Mesendoderm (in vitro differentiated cells): ENCODE measurements at regions not wholly inside any gene's neighbourhood (a gene's known extent, or its start where the extent isn't known, plus 50 kb on each side); places are given as distances from the start of the nearest gene placed in this dataset.

Source experiments
- DNase-seq: peaks from one replicate; pipeline ENCODE4 v3.0.0; 2013
- H2AK5ac ChIP-seq: 2 replicates; pipeline ENCODE4 v1.6.1; 2013; ENCODE audit warnings: low read length, inconsistent platforms
- H2BK120ac ChIP-seq: 2 replicates; pipeline ENCODE4 v1.6.1; 2013; ENCODE audit warnings: low read depth, mild to moderate bottlenecking, low read length, moderate library complexity, mixed read lengths
- H2BK15ac ChIP-seq: replicated peaks from 2 replicates; pipeline ENCODE4 v1.6.1; 2013; ENCODE audit warnings: low read depth, mild to moderate bottlenecking, moderate library complexity
- H2BK5ac ChIP-seq: 2 replicates; pipeline ENCODE4 v1.6.1; 2013; ENCODE audit warnings: low read length, inconsistent platforms
- H3K18ac ChIP-seq: 2 replicates; pipeline ENCODE4 v1.6.1; 2013; ENCODE audit warnings: mild to moderate bottlenecking, low read length, mixed read lengths
- H3K23ac ChIP-seq: one replicate; pipeline ENCODE4 v1.6.1; 2013; ENCODE audit warnings: low read length
- H3K27ac ChIP-seq: 2 replicates; pipeline ENCODE4 v1.5.1; 2013; ENCODE audit warnings: low read depth, mild to moderate bottlenecking, inconsistent platforms, low read length, moderate library complexity
- H3K27me3 ChIP-seq: 2 replicates; pipeline ENCODE4 v1.6.1; 2013; ENCODE audit warnings: low read length, control low read depth, mild to moderate bottlenecking, inconsistent platforms; ENCODE audit not compliant: insufficient read depth, poor library complexity
- H3K36me3 ChIP-seq: 2 replicates; pipeline ENCODE4 v1.6.1; 2013; ENCODE audit warnings: low read length, inconsistent platforms; ENCODE audit not compliant: control insufficient read depth, insufficient read depth
- H3K4ac ChIP-seq: one replicate; pipeline ENCODE4 v1.6.1; 2013; ENCODE audit warnings: low read depth, mild to moderate bottlenecking, low read length, moderate library complexity
- H3K4me1 ChIP-seq: 2 replicates; pipeline ENCODE4 v1.6.1; 2013; ENCODE audit warnings: low read depth, low read length, inconsistent platforms; ENCODE audit not compliant: control insufficient read depth
- H3K4me2 ChIP-seq: 2 replicates; pipeline ENCODE4 v1.6.1; 2013; ENCODE audit warnings: low read length
- H3K4me3 ChIP-seq: 2 replicates; pipeline ENCODE4 v1.5.1; 2013; ENCODE audit warnings: mild to moderate bottlenecking, low read length
- H3K56ac ChIP-seq: one replicate; pipeline ENCODE4 v1.6.1; 2013; ENCODE audit warnings: low read length
- H3K79me1 ChIP-seq: 2 replicates; pipeline ENCODE4 v1.6.1; 2013; ENCODE audit warnings: low read length, inconsistent platforms
- H3K79me2 ChIP-seq: 2 replicates; pipeline ENCODE4 v1.6.1; 2013; ENCODE audit warnings: mild to moderate bottlenecking, low read length; ENCODE audit not compliant: control insufficient read depth, insufficient read depth
- H3K9ac ChIP-seq: 2 replicates; pipeline ENCODE4 v1.6.1; 2013; ENCODE audit warnings: low read length, inconsistent platforms
- H4K5ac ChIP-seq: one replicate; pipeline ENCODE4 v1.6.1; 2013; ENCODE audit warnings: low read length
- H4K8ac ChIP-seq: one replicate; pipeline ENCODE4 v1.6.1; 2013; ENCODE audit warnings: low read depth, mild to moderate bottlenecking, control low read depth, low read length, moderate library complexity
- WGBS: extraction: QIAGEN DNeasy Blood & Tissue Kit; methylation state at CpG from one replicate; pipeline ENCODE4 v1.1.7; 2013; ENCODE audit warnings: low lambda C conversion rate, missing lambda C conversion rate; ENCODE audit not compliant: insufficient coverage; ENCODE audit errors: extremely low coverage; 5-methylcytosine and 5-hydroxymethylcytosine counted together

DNA sequence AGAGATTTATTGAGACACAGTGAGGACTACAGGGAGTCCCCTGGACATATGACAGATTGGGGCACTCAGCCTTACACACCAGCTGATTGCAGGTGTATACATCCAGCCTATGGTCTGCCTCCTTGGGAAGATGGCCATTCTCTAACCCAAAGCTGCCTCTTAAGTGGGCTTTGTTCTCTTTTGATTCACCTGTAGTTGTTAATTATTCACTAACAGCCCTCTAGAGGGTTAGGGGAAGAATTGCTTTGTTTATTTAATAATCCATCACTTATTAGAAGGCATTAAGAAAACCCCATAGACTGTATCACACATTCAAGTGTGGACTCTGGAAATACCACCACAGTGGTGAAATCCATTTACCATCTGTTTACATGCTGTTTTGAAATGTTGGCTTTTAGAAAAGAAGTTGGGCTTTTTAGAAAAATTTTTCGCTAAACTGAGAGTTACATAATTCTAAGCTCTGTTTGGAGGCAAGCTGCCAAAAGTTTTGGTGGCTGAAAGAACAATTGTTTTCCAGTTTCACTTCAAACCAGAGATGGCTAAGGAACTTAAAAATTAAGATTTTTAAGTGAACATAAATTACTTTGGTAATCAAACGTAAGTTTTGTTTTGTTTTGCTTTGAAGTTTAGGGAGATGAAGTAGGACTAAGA lies 379.1 kb downstream of the ADRA2A start:
- whole genome bisulfite sequencing: no CpG with 5 or more reads among the region's 2 CpGs
- Histone ChIP-seq H3K27ac (no peak overlapping the region), H3K56ac (no peak overlapping the region), H4K8ac (no peak overlapping the region), H3K4me3 (no peak overlapping the region), H2BK120ac (no peak overlapping the region), H3K36me3 (no peaks in the 10 kb centered on the region), H3K23ac (no peak overlapping the region), H2BK5ac (no peak overlapping the region), H4K5ac (no peak overlapping the region), H2AK5ac (no peak overlapping the region), H3K4me1 (no peaks in the 10 kb centered on the region), H2BK15ac (no peak overlapping the region), H3K79me1 (no peaks in the 10 kb centered on the region), H3K79me2 (no peaks in the 10 kb centered on the region), H3K4me2 (no peak overlapping the region), H3K27me3 (no peaks in the 10 kb centered on the region), H3K9ac (no peak overlapping the region), H3K4ac (no peak overlapping the region), H3K18ac (no peak overlapping the region)
- no peak for DNase-seq

DNA sequence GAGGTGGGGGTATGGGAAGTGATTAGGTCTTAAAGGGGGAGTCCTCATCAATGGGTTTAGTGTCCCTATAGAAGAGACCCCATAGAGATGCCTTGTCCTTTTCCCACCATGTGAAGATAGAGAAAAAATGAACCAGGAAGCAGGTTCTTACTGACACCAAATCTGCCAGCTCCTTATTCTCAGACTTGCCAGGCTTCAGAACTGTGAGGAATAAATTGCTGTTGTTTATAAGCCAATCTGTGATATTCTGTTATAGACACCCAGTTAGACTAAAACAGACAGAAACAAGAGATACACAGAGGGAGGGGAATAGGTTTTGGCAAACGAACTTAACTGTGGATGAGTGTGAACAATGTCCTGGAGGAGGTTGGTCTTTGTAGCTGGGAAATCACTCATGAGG lies 381.4 kb downstream of the ADRA2A start:
- Histone ChIP-seq H3K23ac (no peak overlapping the region), H3K4me3 (no peak overlapping the region), H3K4ac (no peak overlapping the region), H3K9ac (no peak overlapping the region), H3K36me3 (no peaks in the 10 kb centered on the region), H2BK5ac (no peak overlapping the region), H3K27me3 (no peaks in the 10 kb centered on the region), H4K5ac (no peak overlapping the region), H2BK15ac (no peak overlapping the region), H4K8ac (no peak overlapping the region), H3K27ac (no peak overlapping the region), H3K18ac (no peak overlapping the region), H3K4me1 (no peaks in the 10 kb centered on the region), H3K79me2 (no peaks in the 10 kb centered on the region), H3K4me2 (no peak overlapping the region), H3K79me1 (no peaks in the 10 kb centered on the region), H3K56ac (no peak overlapping the region), H2AK5ac (no peak overlapping the region), H2BK120ac (no peak overlapping the region)
- WGBS: no CpG with 5 or more reads among the region's 1 CpG
- DNase-seq: no peak

DNA sequence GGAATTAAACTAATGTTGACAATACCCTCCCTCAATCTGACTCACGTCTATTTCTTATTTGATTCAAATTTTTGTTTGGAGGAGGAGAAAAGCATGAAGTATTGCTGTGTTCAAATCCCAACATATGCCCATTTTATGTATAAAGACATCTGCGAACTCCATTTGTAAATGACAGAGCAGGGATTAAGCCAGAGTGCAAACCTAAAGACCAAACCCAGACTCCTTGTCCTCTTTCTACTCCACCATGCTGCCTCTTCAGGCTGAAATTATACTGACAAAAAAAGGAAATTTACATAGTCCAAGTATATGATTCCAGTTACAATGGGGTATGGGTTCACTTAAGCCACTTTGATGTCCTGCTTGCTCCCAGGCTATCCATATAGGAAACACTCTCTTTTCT lies 383.1 kb downstream of the ADRA2A start:
- Histone ChIP-seq H3K18ac (no peak overlapping the region), H3K27ac (no peak overlapping the region)

DNA sequence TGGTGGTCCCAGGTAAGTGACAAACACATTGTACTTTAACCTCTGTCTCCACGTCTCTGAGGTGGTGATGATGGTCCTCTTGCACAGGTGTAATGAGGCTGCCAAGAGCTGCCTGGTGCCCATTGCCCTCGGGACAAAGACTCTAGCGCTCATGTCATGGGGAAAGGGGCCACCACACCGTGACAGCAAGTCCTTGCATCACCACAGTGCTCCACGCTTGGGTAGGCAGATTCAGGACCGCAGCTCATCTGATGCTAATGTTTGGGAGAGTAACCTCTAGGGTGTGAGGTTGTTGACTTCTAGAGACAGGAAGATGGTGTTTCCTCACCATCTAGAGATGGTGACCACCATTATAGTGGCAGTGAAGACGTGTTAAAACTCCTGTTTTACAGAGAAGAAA lies 395.6 kb downstream of the ADRA2A start:
- no peak overlapping the region for H2AK5ac ChIP-seq
- H3K27me3 ChIP-seq: no peaks in the 10 kb centered on the region
- H3K27ac ChIP-seq: no peak overlapping the region
- no peak for DNase-seq
- no peak overlapping the region for H2BK120ac ChIP-seq
- H4K8ac ChIP-seq: no peak overlapping the region
- no peaks in the 10 kb centered on the region for H3K79me1 ChIP-seq
- no peaks in the 10 kb centered on the region for H3K4me1 ChIP-seq
- H3K56ac ChIP-seq: no peak overlapping the region
- no peak overlapping the region for H3K18ac ChIP-seq
- H2BK15ac ChIP-seq: no peak overlapping the region
- no peaks in the 10 kb centered on the region for H3K36me3 ChIP-seq
- H3K23ac ChIP-seq: no peak overlapping the region
- no peak overlapping the region for H3K9ac ChIP-seq
- no peak overlapping the region for H3K4me2 ChIP-seq
- H3K4ac ChIP-seq: no peak overlapping the region
- H4K5ac ChIP-seq: no peak overlapping the region
- H3K4me3 ChIP-seq: no peak overlapping the region
- H2BK5ac ChIP-seq: no peak overlapping the region
- WGBS: no CpG with 5 or more reads among the region's 7 CpGs
- no peaks in the 10 kb centered on the region for H3K79me2 ChIP-seq

More for the DNA sequence above, 383.1 kb downstream of the ADRA2A start:
- Histone ChIP-seq H3K36me3 (no peaks in the 10 kb centered on the region), H3K23ac (no peak overlapping the region), H3K9ac (no peak overlapping the region), H2BK120ac (no peak overlapping the region), H3K4me2 (no peak overlapping the region), H3K4me3 (no peak overlapping the region), H4K5ac (no peak overlapping the region), H3K79me1 (no peaks in the 10 kb centered on the region), H2BK15ac (no peak overlapping the region), H3K4ac (no peak overlapping the region), H2BK5ac (no peak overlapping the region), H3K4me1 (no peaks in the 10 kb centered on the region), H4K8ac (no peak overlapping the region), H3K56ac (no peak overlapping the region), H3K27me3 (no peaks in the 10 kb centered on the region), H2AK5ac (no peak overlapping the region), H3K79me2 (no peaks in the 10 kb centered on the region)
- no CpG with 5 or more reads among the region's 2 CpGs for WGBS
- DNase-seq: no peak

DNA sequence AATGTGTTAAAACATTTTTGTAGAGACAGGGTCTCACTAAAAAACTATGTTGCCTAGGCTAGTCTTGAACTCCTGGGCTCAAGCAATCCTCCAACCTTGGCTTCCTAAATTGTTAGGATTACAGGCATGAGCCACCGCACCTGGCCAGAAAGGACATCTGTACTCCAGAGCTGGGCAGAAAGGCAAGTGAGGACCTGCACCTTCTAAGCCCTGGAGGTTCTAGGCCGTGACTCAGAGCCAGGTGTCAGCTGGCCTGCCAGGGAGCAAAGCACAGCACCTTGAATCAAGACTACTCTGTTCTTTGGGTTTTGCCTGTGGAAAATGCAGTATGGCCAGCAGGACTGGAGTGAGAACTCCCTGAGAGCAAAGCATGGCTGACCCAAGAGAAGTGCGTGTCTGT lies 396.5 kb downstream of the ADRA2A start:
- Histone ChIP-seq H2BK120ac (no peak overlapping the region), H2BK5ac (no peak overlapping the region), H3K79me2 (no peaks in the 10 kb centered on the region), H3K4me1 (no peaks in the 10 kb centered on the region), H3K4me3 (no peak overlapping the region), H3K4ac (no peak overlapping the region), H3K27ac (no peak overlapping the region), H3K56ac (no peak overlapping the region), H2AK5ac (no peak overlapping the region), H3K9ac (no peak overlapping the region), H3K23ac (no peak overlapping the region), H4K5ac (no peak overlapping the region), H3K79me1 (no peaks in the 10 kb centered on the region), H2BK15ac (no peak overlapping the region), H3K27me3 (no peaks in the 10 kb centered on the region), H3K4me2 (no peak overlapping the region), H3K36me3 (no peaks in the 10 kb centered on the region), H3K18ac (no peak overlapping the region), H4K8ac (no peak overlapping the region)
- WGBS: no CpG with 5 or more reads among the region's 3 CpGs
- DNase-seq: no peak

DNA sequence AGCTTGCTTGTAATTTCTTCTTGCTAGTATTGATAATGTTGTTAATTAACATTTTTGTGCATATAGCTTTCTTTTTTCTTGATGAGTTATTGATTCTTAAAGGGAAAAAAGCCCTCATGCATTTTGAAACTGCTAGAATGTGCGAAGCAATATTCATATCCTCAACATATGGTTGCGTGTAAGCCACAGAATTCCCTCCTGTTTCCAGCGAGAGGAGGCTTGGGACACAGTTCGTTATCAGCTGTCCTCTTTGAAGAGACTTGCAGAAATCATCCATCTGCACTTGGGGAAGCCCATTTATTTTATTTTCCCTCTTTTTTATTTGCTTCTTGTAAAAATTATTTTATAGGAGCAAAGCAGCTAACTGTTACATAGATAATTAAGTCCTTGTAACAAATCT lies 398.0 kb downstream of the ADRA2A start:
- no peak overlapping the region for H2BK5ac ChIP-seq
- H3K27me3 ChIP-seq: no peaks in the 10 kb centered on the region
- no peak overlapping the region for H3K18ac ChIP-seq
- no peak overlapping the region for H3K4me3 ChIP-seq
- H3K56ac ChIP-seq: no peak overlapping the region
- no peaks in the 10 kb centered on the region for H3K79me2 ChIP-seq
- no peak overlapping the region for H3K27ac ChIP-seq
- H3K4me1 ChIP-seq: no peaks in the 10 kb centered on the region
- no peak overlapping the region for H3K4me2 ChIP-seq
- no peak overlapping the region for H2BK15ac ChIP-seq
- no peak overlapping the region for H3K9ac ChIP-seq
- H4K8ac ChIP-seq: no peak overlapping the region
- H3K23ac ChIP-seq: no peak overlapping the region
- H2AK5ac ChIP-seq: no peak overlapping the region
- H4K5ac ChIP-seq: no peak overlapping the region
- no CpG with 5 or more reads among the region's 4 CpGs for WGBS
- no peak overlapping the region for H2BK120ac ChIP-seq
- H3K36me3 ChIP-seq: no peaks in the 10 kb centered on the region
- no peak overlapping the region for H3K4ac ChIP-seq
- DNase-seq: no peak
- H3K79me1 ChIP-seq: no peaks in the 10 kb centered on the region
